ENCODE measurements at regions not wholly inside any gene's neighbourhood (a gene's known extent, or its start where the extent isn't known, plus 50 kb on each side); places are given as distances from the start of the nearest gene placed in this dataset.

- no peak overlapping the region for H3K9ac ChIP-seq (ENCODE audit: low read depth in 1 of 3, low read length in 3 of 3)
- H3K27ac ChIP-seq (ENCODE audit: low read depth, low read length): no peak overlapping the region
- H3K9me3 ChIP-seq (ENCODE audit: control insufficient read depth in 3 of 3, low read length in 3 of 3): no peaks in the 10 kb centered on the region
- H3K36me3 ChIP-seq (ENCODE audit: control insufficient read depth in 3 of 3, insufficient read depth in 3 of 3, low read length in 3 of 3): no peaks in the 10 kb centered on the region
- no peak overlapping the region for H3K4me3 ChIP-seq (ENCODE audit: low read length in 3 of 3)
- no peaks in the 10 kb centered on the region for H3K4me1 ChIP-seq (ENCODE audit: control insufficient read depth in 3 of 3, insufficient read depth in 3 of 3, low read length in 3 of 3)
- H3K27me3 ChIP-seq (ENCODE audit: control insufficient read depth in 3 of 3, insufficient read depth in 3 of 3, low read length in 3 of 3): no peaks in the 10 kb centered on the region
Observed at GRCh38 chr5:162502780-162503179, 435.2 kb downstream of the GABRG2 start.

GRCh38 chr5:162503796-162504195 is 436.2 kb downstream of the GABRG2 start:
- H3K36me3 ChIP-seq (ENCODE audit: control insufficient read depth in 3 of 3, insufficient read depth in 3 of 3, low read length in 3 of 3): no peaks in the 10 kb centered on the region
- no peaks in the 10 kb centered on the region for H3K27me3 ChIP-seq (ENCODE audit: control insufficient read depth in 3 of 3, insufficient read depth in 3 of 3, low read length in 3 of 3)
- H3K27ac ChIP-seq (ENCODE audit: low read depth, low read length): no peak overlapping the region
- no peaks in the 10 kb centered on the region for H3K9me3 ChIP-seq (ENCODE audit: control insufficient read depth in 3 of 3, low read length in 3 of 3)
- H3K4me1 ChIP-seq (ENCODE audit: control insufficient read depth in 3 of 3, insufficient read depth in 3 of 3, low read length in 3 of 3): no peaks in the 10 kb centered on the region
- no peak overlapping the region for H3K9ac ChIP-seq (ENCODE audit: low read depth in 1 of 3, low read length in 3 of 3)
- H3K4me3 ChIP-seq (ENCODE audit: low read length in 3 of 3): no peak overlapping the region

GRCh38 chr5:162512935-162513565 is 445.5 kb downstream of the GABRG2 start:
- peaks cover 0 to 2% (median 0%) of the 10 kb centered on the region in 3 donors for H3K9me3 ChIP-seq (ENCODE audit: control insufficient read depth in 3 of 3, low read length in 3 of 3)
- no peak overlapping the region for H3K27ac ChIP-seq (ENCODE audit: low read depth, low read length)
- no peaks in the 10 kb centered on the region for H3K36me3 ChIP-seq (ENCODE audit: control insufficient read depth in 3 of 3, insufficient read depth in 3 of 3, low read length in 3 of 3)
- no peaks in the 10 kb centered on the region for H3K4me1 ChIP-seq (ENCODE audit: control insufficient read depth in 3 of 3, insufficient read depth in 3 of 3, low read length in 3 of 3)
- no peaks in the 10 kb centered on the region for H3K27me3 ChIP-seq (ENCODE audit: control insufficient read depth in 3 of 3, insufficient read depth in 3 of 3, low read length in 3 of 3)
- H3K4me3 ChIP-seq (ENCODE audit: low read length in 3 of 3): no peak overlapping the region
- H3K9ac ChIP-seq (ENCODE audit: low read depth in 1 of 3, low read length in 3 of 3): no peak overlapping the region

- Histone ChIP-seq H3K27ac (ENCODE audit: low read depth, low read length) (no peak overlapping the region), H3K36me3 (ENCODE audit: control insufficient read depth in 3 of 3, insufficient read depth in 3 of 3, low read length in 3 of 3) (no peaks in the 10 kb centered on the region), H3K9me3 (ENCODE audit: control insufficient read depth in 3 of 3, low read length in 3 of 3) (peaks cover 0 to 2% (median 0%) of the 10 kb centered on the region in 3 donors), H3K4me1 (ENCODE audit: control insufficient read depth in 3 of 3, insufficient read depth in 3 of 3, low read length in 3 of 3) (no peaks in the 10 kb centered on the region), H3K27me3 (ENCODE audit: control insufficient read depth in 3 of 3, insufficient read depth in 3 of 3, low read length in 3 of 3) (no peaks in the 10 kb centered on the region), H3K9ac (ENCODE audit: low read depth in 1 of 3, low read length in 3 of 3) (no peak overlapping the region), H3K4me3 (ENCODE audit: low read length in 3 of 3) (no peak overlapping the region)
Observed at GRCh38 chr5:162514116-162514515, 446.5 kb downstream of the GABRG2 start.

GRCh38 chr5:162520878-162521277 is 453.3 kb downstream of the GABRG2 start:
- Histone ChIP-seq H3K4me3 (ENCODE audit: low read length in 3 of 3) (no peak overlapping the region), H3K27me3 (ENCODE audit: control insufficient read depth in 3 of 3, insufficient read depth in 3 of 3, low read length in 3 of 3) (no peaks in the 10 kb centered on the region), H3K9me3 (ENCODE audit: control insufficient read depth in 3 of 3, low read length in 3 of 3) (peaks cover 2 to 8% (median 5%) of the 10 kb centered on the region in 3 donors), H3K27ac (ENCODE audit: low read depth, low read length) (no peak overlapping the region), H3K36me3 (ENCODE audit: control insufficient read depth in 3 of 3, insufficient read depth in 3 of 3, low read length in 3 of 3) (no peaks in the 10 kb centered on the region), H3K4me1 (ENCODE audit: control insufficient read depth in 3 of 3, insufficient read depth in 3 of 3, low read length in 3 of 3) (no peaks in the 10 kb centered on the region), H3K9ac (ENCODE audit: low read depth in 1 of 3, low read length in 3 of 3) (no peak overlapping the region)

GRCh38 chr5:162529209-162529608 is 461.6 kb downstream of the GABRG2 start:
- H3K27me3 ChIP-seq (ENCODE audit: control insufficient read depth in 3 of 3, insufficient read depth in 3 of 3, low read length in 3 of 3): no peaks in the 10 kb centered on the region
- H3K27ac ChIP-seq (ENCODE audit: low read depth, low read length): no peak overlapping the region
- H3K9me3 ChIP-seq (ENCODE audit: control insufficient read depth in 3 of 3, low read length in 3 of 3): peaks cover 0 to 4% (median 0%) of the 10 kb centered on the region in 3 donors
- no peak overlapping the region for H3K9ac ChIP-seq (ENCODE audit: low read depth in 1 of 3, low read length in 3 of 3)
- H3K36me3 ChIP-seq (ENCODE audit: control insufficient read depth in 3 of 3, insufficient read depth in 3 of 3, low read length in 3 of 3): no peaks in the 10 kb centered on the region
- H3K4me3 ChIP-seq (ENCODE audit: low read length in 3 of 3): no peak overlapping the region
- H3K4me1 ChIP-seq (ENCODE audit: control insufficient read depth in 3 of 3, insufficient read depth in 3 of 3, low read length in 3 of 3): no peaks in the 10 kb centered on the region

GRCh38 chr5:162529886-162530285 is 462.3 kb downstream of the GABRG2 start:
- H3K4me1 ChIP-seq (ENCODE audit: control insufficient read depth in 3 of 3, insufficient read depth in 3 of 3, low read length in 3 of 3): no peaks in the 10 kb centered on the region
- no peak overlapping the region for H3K4me3 ChIP-seq (ENCODE audit: low read length in 3 of 3)
- H3K27me3 ChIP-seq (ENCODE audit: control insufficient read depth in 3 of 3, insufficient read depth in 3 of 3, low read length in 3 of 3): no peaks in the 10 kb centered on the region
- H3K27ac ChIP-seq (ENCODE audit: low read depth, low read length): no peak overlapping the region
- peaks cover 0 to 4% (median 0%) of the 10 kb centered on the region in 3 donors for H3K9me3 ChIP-seq (ENCODE audit: control insufficient read depth in 3 of 3, low read length in 3 of 3)
- H3K9ac ChIP-seq (ENCODE audit: low read depth in 1 of 3, low read length in 3 of 3): no peak overlapping the region
- no peaks in the 10 kb centered on the region for H3K36me3 ChIP-seq (ENCODE audit: control insufficient read depth in 3 of 3, insufficient read depth in 3 of 3, low read length in 3 of 3)

- no peaks in the 10 kb centered on the region for H3K36me3 ChIP-seq (ENCODE audit: control insufficient read depth in 3 of 3, insufficient read depth in 3 of 3, low read length in 3 of 3)
- H3K27me3 ChIP-seq (ENCODE audit: control insufficient read depth in 3 of 3, insufficient read depth in 3 of 3, low read length in 3 of 3): no peaks in the 10 kb centered on the region
- H3K9me3 ChIP-seq (ENCODE audit: control insufficient read depth in 3 of 3, low read length in 3 of 3): no peaks in the 10 kb centered on the region
- no peaks in the 10 kb centered on the region for H3K4me1 ChIP-seq (ENCODE audit: control insufficient read depth in 3 of 3, insufficient read depth in 3 of 3, low read length in 3 of 3)
- H3K27ac ChIP-seq (ENCODE audit: low read depth, low read length): no peak overlapping the region
- H3K4me3 ChIP-seq (ENCODE audit: low read length in 3 of 3): no peak overlapping the region
- H3K9ac ChIP-seq (ENCODE audit: low read depth in 1 of 3, low read length in 3 of 3): no peak overlapping the region
Observed at GRCh38 chr5:162543437-162543836, 475.9 kb downstream of the GABRG2 start.

GRCh38 chr5:162544905-162545304 is 477.3 kb downstream of the GABRG2 start:
- Histone ChIP-seq H3K9me3 (ENCODE audit: control insufficient read depth in 3 of 3, low read length in 3 of 3) (no peaks in the 10 kb centered on the region), H3K4me3 (ENCODE audit: low read length in 3 of 3) (no peak overlapping the region), H3K36me3 (ENCODE audit: control insufficient read depth in 3 of 3, insufficient read depth in 3 of 3, low read length in 3 of 3) (no peaks in the 10 kb centered on the region), H3K27me3 (ENCODE audit: control insufficient read depth in 3 of 3, insufficient read depth in 3 of 3, low read length in 3 of 3) (no peaks in the 10 kb centered on the region), H3K27ac (ENCODE audit: low read depth, low read length) (no peak overlapping the region), H3K9ac (ENCODE audit: low read depth in 1 of 3, low read length in 3 of 3) (no peak overlapping the region), H3K4me1 (ENCODE audit: control insufficient read depth in 3 of 3, insufficient read depth in 3 of 3, low read length in 3 of 3) (no peaks in the 10 kb centered on the region)

GRCh38 chr5:162550236-162550635 is 482.7 kb downstream of the GABRG2 start:
- Histone ChIP-seq H3K27me3 (ENCODE audit: control insufficient read depth in 3 of 3, insufficient read depth in 3 of 3, low read length in 3 of 3) (no peaks in the 10 kb centered on the region), H3K4me1 (ENCODE audit: control insufficient read depth in 3 of 3, insufficient read depth in 3 of 3, low read length in 3 of 3) (no peaks in the 10 kb centered on the region), H3K9ac (ENCODE audit: low read depth in 1 of 3, low read length in 3 of 3) (no peak overlapping the region), H3K36me3 (ENCODE audit: control insufficient read depth in 3 of 3, insufficient read depth in 3 of 3, low read length in 3 of 3) (no peaks in the 10 kb centered on the region), H3K9me3 (ENCODE audit: control insufficient read depth in 3 of 3, low read length in 3 of 3) (peaks cover 0 to 2% (median 0%) of the 10 kb centered on the region in 3 donors), H3K27ac (ENCODE audit: low read depth, low read length) (no peak overlapping the region), H3K4me3 (ENCODE audit: low read length in 3 of 3) (no peak overlapping the region)
